Prostate gland (tissue), 2 donors: ENCODE measurements at regions not wholly inside any gene's neighbourhood (a gene's known extent, or its start where the extent isn't known, plus 50 kb on each side); places are given as distances from the start of the nearest gene placed in this dataset.

ENCODE experiments used
- CTCF ChIP-seq, 4 experiments: fragments of 200-600 bp in 2 of 4; fragments of 450-650 bp in 2 of 4; sonication (generic) in 2 of 4; IDR thresholded peaks; 1 replicate in 3 of 4; 2 replicates in 1 of 4; pipeline ENCODE4 v1.5.1; 2016 to 2019; ENCODE audit warnings: antibody characterized with exemption in 4 of 4, mild to moderate bottlenecking in 2 of 4, moderate library complexity in 2 of 4
- POLR2A ChIP-seq: fragments of 450-650 bp; IDR thresholded peaks from one replicate; pipeline ENCODE4 v1.6.1; 2016; ENCODE audit warnings: antibody characterized with exemption, mild to moderate bottlenecking

GRCh38 chr12:131312793-131313545, 359.3 kb downstream of the ADGRD1 start:
- no peak for TF ChIP-seq POLR2A
- TF ChIP-seq CTCF (IDR thresholded peaks at IDR 0.05): no peak
